Cardiac muscle cell (in vitro differentiated cells and primary cell): ENCODE measurements at regions not wholly inside any gene's neighbourhood (a gene's known extent, or its start where the extent isn't known, plus 50 kb on each side); places are given as distances from the start of the nearest gene placed in this dataset.
"Not testable (repeated sequence)": the region's sequence is repeated elsewhere in the genome, so short reads cannot be mapped to it uniquely, and the experiment has no call there.

Experiments
- DNase-seq, 2 donors: peaks; one replicate each; pipeline versions ENCODE4 v3.0.0 to v3.0.0-alpha.2; 2010 to 2017; ENCODE audit warnings: low read depth in 1 of 2, low spot score in 1 of 2
- H3K27ac ChIP-seq: fragments of 200-600 bp; sonication (generic); 2 replicates; pipeline ENCODE4 v1.5.1; 2016
- H3K27me3 ChIP-seq: fragments of 200-600 bp; sonication (generic); 2 replicates; pipeline ENCODE4 v1.6.0; 2016; ENCODE audit warnings: control low read depth
- H3K36me3 ChIP-seq: fragments of 200-600 bp; sonication (generic); 2 replicates; pipeline ENCODE4 v1.5.1; 2016; ENCODE audit warnings: control low read depth
- H3K4me1 ChIP-seq: fragments of 200-600 bp; sonication (generic); 2 replicates; pipeline ENCODE4 v1.8.1; 2017; ENCODE audit warnings: low read depth, mild to moderate bottlenecking, mixed run types
- H3K4me3 ChIP-seq: fragments of 200-600 bp; sonication (generic); 2 replicates; pipeline ENCODE4 v1.5.1; 2016; ENCODE audit warnings: mild to moderate bottlenecking
- H3K9me3 ChIP-seq: fragments of 200-600 bp; sonication (generic); 2 replicates; pipeline ENCODE4 v1.5.1; 2017; ENCODE audit warnings: low read depth, mild to moderate bottlenecking, control low read depth
- TF ChIP-seq, protein P1 (sequence below): IDR thresholded peaks from 2 replicates; pipeline ENCODE4 v1.5.1; 2012; ENCODE audit warnings: low read depth, mild to moderate bottlenecking, low read length

DNA sequence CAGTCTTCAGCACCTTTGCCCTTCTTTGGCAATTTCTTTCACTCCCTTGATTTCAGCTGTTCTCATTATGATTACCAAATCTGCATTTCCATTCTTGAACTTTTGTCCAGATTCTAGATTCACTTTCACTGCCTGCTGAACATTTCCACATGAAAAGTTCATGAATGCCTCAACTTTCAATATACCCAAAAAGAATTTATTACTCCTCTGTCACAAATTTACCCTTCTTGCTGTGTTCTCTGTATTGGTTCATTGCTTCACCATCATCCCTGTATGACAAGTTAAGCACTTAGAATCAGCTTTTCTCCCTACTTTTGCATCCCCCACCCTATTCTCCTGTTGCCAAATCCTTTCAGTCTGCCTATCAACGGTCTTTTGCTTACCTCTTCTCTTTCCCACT lies 112.6 kb upstream of the PKN2 start:
- DNase-seq = no peak
- Histone ChIP-seq H3K36me3 (no peaks in the 10 kb centered on the region), H3K9me3 (no peaks in the 10 kb centered on the region), H3K27ac (no peak overlapping the region), H3K27me3 (no peaks in the 10 kb centered on the region), H3K4me3 (no peak overlapping the region), H3K4me1 (no peaks in the 10 kb centered on the region)
- TF ChIP-seq, protein P1, sequence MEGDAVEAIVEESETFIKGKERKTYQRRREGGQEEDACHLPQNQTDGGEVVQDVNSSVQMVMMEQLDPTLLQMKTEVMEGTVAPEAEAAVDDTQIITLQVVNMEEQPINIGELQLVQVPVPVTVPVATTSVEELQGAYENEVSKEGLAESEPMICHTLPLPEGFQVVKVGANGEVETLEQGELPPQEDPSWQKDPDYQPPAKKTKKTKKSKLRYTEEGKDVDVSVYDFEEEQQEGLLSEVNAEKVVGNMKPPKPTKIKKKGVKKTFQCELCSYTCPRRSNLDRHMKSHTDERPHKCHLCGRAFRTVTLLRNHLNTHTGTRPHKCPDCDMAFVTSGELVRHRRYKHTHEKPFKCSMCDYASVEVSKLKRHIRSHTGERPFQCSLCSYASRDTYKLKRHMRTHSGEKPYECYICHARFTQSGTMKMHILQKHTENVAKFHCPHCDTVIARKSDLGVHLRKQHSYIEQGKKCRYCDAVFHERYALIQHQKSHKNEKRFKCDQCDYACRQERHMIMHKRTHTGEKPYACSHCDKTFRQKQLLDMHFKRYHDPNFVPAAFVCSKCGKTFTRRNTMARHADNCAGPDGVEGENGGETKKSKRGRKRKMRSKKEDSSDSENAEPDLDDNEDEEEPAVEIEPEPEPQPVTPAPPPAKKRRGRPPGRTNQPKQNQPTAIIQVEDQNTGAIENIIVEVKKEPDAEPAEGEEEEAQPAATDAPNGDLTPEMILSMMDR = no peak

- no peak overlapping the region for H3K27ac ChIP-seq
- DNase-seq = no peak
- no peaks in the 10 kb centered on the region for H3K36me3 ChIP-seq
- no peak overlapping the region for H3K4me3 ChIP-seq
- H3K9me3 ChIP-seq = no peaks in the 10 kb centered on the region
- TF ChIP-seq, protein P1 = no peak
- no peaks in the 10 kb centered on the region for H3K4me1 ChIP-seq
- no peaks in the 10 kb centered on the region for H3K27me3 ChIP-seq
Measured at GRCh38 chr1:88579598-88579997, 104.5 kb upstream of the PKN2 start.

GRCh38 chr1:88581703-88582102 lies 102.4 kb upstream of the PKN2 start:
- TF ChIP-seq, protein P1 = no peak
- Histone ChIP-seq H3K4me1 (no peaks in the 10 kb centered on the region), H3K9me3 (no peaks in the 10 kb centered on the region), H3K27ac (no peak overlapping the region), H3K36me3 (no peaks in the 10 kb centered on the region), H3K27me3 (no peaks in the 10 kb centered on the region), H3K4me3 (no peak overlapping the region)
- no peak for DNase-seq

GRCh38 chr1:88593358-88593757 lies 90.7 kb upstream of the PKN2 start:
- H3K27me3 ChIP-seq = no peaks in the 10 kb centered on the region
- no peak overlapping the region for H3K4me3 ChIP-seq
- TF ChIP-seq, protein P1 = no peak
- H3K36me3 ChIP-seq = no peaks in the 10 kb centered on the region
- H3K9me3 ChIP-seq = no peaks in the 10 kb centered on the region
- H3K27ac ChIP-seq = no peak overlapping the region
- H3K4me1 ChIP-seq = no peaks in the 10 kb centered on the region
- DNase-seq = no peak

DNA sequence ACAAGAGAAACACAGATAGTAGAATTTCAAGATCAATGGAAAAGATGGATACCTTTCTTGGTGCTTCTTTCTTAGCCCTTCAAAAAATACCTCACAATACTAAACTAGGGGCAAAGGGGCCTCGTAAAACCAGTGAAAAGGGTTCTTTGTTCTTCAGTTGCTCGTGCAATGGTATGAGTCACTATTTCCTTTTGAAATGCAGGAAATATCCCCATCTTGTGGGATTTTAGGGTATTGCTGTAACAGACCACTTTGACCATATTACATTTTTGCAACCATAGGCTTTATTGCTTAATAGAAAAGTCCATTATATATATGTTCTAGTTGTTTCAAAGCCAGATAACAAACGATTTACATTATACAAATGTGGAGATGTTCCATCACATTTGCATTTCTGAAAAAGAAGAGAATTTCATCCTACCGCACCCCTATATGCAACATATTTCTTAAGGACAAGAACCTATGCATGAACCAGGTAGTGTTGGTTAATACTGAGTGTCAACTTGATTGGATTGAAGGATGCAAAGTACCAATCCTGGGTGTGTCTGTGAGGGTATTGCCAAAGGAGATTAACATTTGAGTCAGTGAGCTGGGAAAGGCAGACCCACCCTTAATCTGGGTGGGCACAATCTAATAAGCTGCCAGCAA lies 88.6 kb upstream of the PKN2 start:
- DNase-seq = peak in 1 of 2 donors; percentile 55
- H3K27me3 ChIP-seq = no peaks in the 10 kb centered on the region
- H3K9me3 ChIP-seq = no peaks in the 10 kb centered on the region
- no peak overlapping the region for H3K4me3 ChIP-seq
- H3K27ac ChIP-seq = no peak overlapping the region
- no peaks in the 10 kb centered on the region for H3K36me3 ChIP-seq
- no peaks in the 10 kb centered on the region for H3K4me1 ChIP-seq
- TF ChIP-seq, protein P1 = peak; percentile 38

GRCh38 chr1:88597973-88598372 lies 86.1 kb upstream of the PKN2 start:
- not testable (repeated sequence) for H3K27ac ChIP-seq, DNase-seq, H3K27me3 ChIP-seq

More at GRCh38 chr1:88597973-88598372, 86.1 kb upstream of the PKN2 start:
- H3K36me3 ChIP-seq, H3K4me1 ChIP-seq, H3K4me3 ChIP-seq, H3K9me3 ChIP-seq: not testable (repeated sequence)
